Liver (tissue), 3 donors: ENCODE measurements at regions not wholly inside any gene's neighbourhood (a gene's known extent, or its start where the extent isn't known, plus 50 kb on each side); places are given as distances from the start of the nearest gene placed in this dataset.

ENCODE experiments used
- EGR1 ChIP-seq, 2 donors: IDR thresholded peaks; 2 replicates each; pipeline ENCODE4 v1.6.1; 2016 to 2018; ENCODE audit warnings: antibody characterized with exemption in 2 of 2, low read depth in 2 of 2
- FOXA1 ChIP-seq: IDR thresholded peaks from 2 replicates; pipeline ENCODE4 v1.6.1; 2016; ENCODE audit warnings: antibody characterized with exemption
- GABPA ChIP-seq, 2 donors: IDR thresholded peaks in 1 of 2; conservative IDR thresholded peaks in 1 of 2; 2 replicates each; pipeline ENCODE4 v1.6.1; 2016; ENCODE audit warnings: antibody characterized with exemption in 2 of 2, mild to moderate bottlenecking in 1 of 2, moderate library complexity in 1 of 2
- HNF4G ChIP-seq: IDR thresholded peaks from 2 replicates; pipeline ENCODE4 v1.6.1; 2016; ENCODE audit warnings: antibody characterized with exemption
- JUND ChIP-seq, 2 donors: IDR thresholded peaks; 2 replicates each; pipeline ENCODE4 v1.6.1; 2016; ENCODE audit warnings: antibody characterized with exemption in 2 of 2
- MAX ChIP-seq: IDR thresholded peaks from 2 replicates; pipeline ENCODE4 v1.6.1; 2016; ENCODE audit warnings: antibody characterized with exemption
- RAD21 ChIP-seq, 2 donors: IDR thresholded peaks; 2 replicates each; pipeline ENCODE4 v1.6.1; 2016; ENCODE audit warnings: antibody characterized with exemption in 2 of 2, mild to moderate bottlenecking in 2 of 2
- REST ChIP-seq: IDR thresholded peaks from 2 replicates; pipeline ENCODE4 v1.6.1; 2016; ENCODE audit warnings: antibody characterized with exemption, mild to moderate bottlenecking
- RXRA ChIP-seq, 2 donors: IDR thresholded peaks; 2 replicates each; pipeline ENCODE4 v1.6.1; 2017 to 2018; ENCODE audit warnings: antibody characterized with exemption in 2 of 2, mild to moderate bottlenecking in 1 of 2
- SP1 ChIP-seq: IDR thresholded peaks from 2 replicates; pipeline ENCODE4 v1.6.1; 2018; ENCODE audit warnings: antibody characterized with exemption, mild to moderate bottlenecking
- TAF1 ChIP-seq: conservative IDR thresholded peaks from 2 replicates; pipeline ENCODE4 v1.6.1; 2016; ENCODE audit warnings: antibody characterized with exemption, mild to moderate bottlenecking
- YY1 ChIP-seq: IDR thresholded peaks from 2 replicates; pipeline ENCODE4 v1.6.1; 2016; ENCODE audit warnings: antibody characterized with exemption, mild to moderate bottlenecking
- TF ChIP-seq, protein P1 (sequence below): IDR thresholded peaks from 2 replicates; pipeline ENCODE4 v1.6.1; 2016; ENCODE audit warnings: antibody characterized with exemption
- TF ChIP-seq, protein P2 (sequence below): fragments of 150-350 bp; IDR thresholded peaks from 2 replicates; pipeline ENCODE4 v1.5.1; 2017; ENCODE audit warnings: improper control_type of control experiment, low read depth, low read length; ENCODE audit not compliant: missing input control
- donor health status: healthy.
- donor health status: healthy.

GRCh38 chr1:221411283-221411682, 330.6 kb downstream of the DUSP10 start:
- TF ChIP-seq, protein P1, sequence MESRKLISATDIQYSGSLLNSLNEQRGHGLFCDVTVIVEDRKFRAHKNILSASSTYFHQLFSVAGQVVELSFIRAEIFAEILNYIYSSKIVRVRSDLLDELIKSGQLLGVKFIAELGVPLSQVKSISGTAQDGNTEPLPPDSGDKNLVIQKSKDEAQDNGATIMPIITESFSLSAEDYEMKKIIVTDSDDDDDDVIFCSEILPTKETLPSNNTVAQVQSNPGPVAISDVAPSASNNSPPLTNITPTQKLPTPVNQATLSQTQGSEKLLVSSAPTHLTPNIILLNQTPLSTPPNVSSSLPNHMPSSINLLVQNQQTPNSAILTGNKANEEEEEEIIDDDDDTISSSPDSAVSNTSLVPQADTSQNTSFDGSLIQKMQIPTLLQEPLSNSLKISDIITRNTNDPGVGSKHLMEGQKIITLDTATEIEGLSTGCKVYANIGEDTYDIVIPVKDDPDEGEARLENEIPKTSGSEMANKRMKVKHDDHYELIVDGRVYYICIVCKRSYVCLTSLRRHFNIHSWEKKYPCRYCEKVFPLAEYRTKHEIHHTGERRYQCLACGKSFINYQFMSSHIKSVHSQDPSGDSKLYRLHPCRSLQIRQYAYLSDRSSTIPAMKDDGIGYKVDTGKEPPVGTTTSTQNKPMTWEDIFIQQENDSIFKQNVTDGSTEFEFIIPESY: no peak
- TF ChIP-seq, protein P2, sequence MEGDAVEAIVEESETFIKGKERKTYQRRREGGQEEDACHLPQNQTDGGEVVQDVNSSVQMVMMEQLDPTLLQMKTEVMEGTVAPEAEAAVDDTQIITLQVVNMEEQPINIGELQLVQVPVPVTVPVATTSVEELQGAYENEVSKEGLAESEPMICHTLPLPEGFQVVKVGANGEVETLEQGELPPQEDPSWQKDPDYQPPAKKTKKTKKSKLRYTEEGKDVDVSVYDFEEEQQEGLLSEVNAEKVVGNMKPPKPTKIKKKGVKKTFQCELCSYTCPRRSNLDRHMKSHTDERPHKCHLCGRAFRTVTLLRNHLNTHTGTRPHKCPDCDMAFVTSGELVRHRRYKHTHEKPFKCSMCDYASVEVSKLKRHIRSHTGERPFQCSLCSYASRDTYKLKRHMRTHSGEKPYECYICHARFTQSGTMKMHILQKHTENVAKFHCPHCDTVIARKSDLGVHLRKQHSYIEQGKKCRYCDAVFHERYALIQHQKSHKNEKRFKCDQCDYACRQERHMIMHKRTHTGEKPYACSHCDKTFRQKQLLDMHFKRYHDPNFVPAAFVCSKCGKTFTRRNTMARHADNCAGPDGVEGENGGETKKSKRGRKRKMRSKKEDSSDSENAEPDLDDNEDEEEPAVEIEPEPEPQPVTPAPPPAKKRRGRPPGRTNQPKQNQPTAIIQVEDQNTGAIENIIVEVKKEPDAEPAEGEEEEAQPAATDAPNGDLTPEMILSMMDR: no peak
- TF ChIP-seq JUND (IDR thresholded peaks at IDR 0.05): no peak
- TF ChIP-seq RAD21 (IDR thresholded peaks at IDR 0.05): no peak
- no peak for TF ChIP-seq TAF1
- TF ChIP-seq MAX: no peak
- TF ChIP-seq FOXA1: no peak
- TF ChIP-seq SP1: no peak
- TF ChIP-seq HNF4G: no peak
- no peak for TF ChIP-seq YY1
- TF ChIP-seq REST: no peak
- no peak for TF ChIP-seq GABPA (IDR thresholded peaks at IDR 0.05 in 1 of 2, conservative IDR thresholded peaks at IDR 0.05 in 1 of 2)
- TF ChIP-seq EGR1 (IDR thresholded peaks at IDR 0.05; ENCODE audit: low read depth in 2 of 2): no peak
- TF ChIP-seq RXRA (IDR thresholded peaks at IDR 0.05): no peak
